ENCODE measurements at regions not wholly inside any gene's neighbourhood (a gene's known extent, or its start where the extent isn't known, plus 50 kb on each side); places are given as distances from the start of the nearest gene placed in this dataset.

GRCh38 chr2:224158831-224159230, 119.7 kb upstream of the SERPINE2 start:
- no peak for TF ChIP-seq CTCF (IDR thresholded peaks at IDR 0.05; ENCODE audit: insufficient read depth, low read depth, low read length, missing control alignments)
- H3K4me3 ChIP-seq (ENCODE audit: low read length) = no peak overlapping the region
- no peak for DNase-seq (ENCODE audit: low read depth)

- no peak overlapping the region for H3K4me3 ChIP-seq (ENCODE audit: low read length)
- no peak for DNase-seq (ENCODE audit: low read depth)
- TF ChIP-seq CTCF (IDR thresholded peaks at IDR 0.05; ENCODE audit: insufficient read depth, low read depth, low read length, missing control alignments) = no peak
Observed at GRCh38 chr2:224158061-224158460, 119.0 kb upstream of the SERPINE2 start.

GRCh38 chr2:224157655-224158054, 118.6 kb upstream of the SERPINE2 start:
- no peak for DNase-seq (ENCODE audit: low read depth)
- TF ChIP-seq CTCF (IDR thresholded peaks at IDR 0.05; ENCODE audit: insufficient read depth, low read depth, low read length, missing control alignments) = no peak
- no peak overlapping the region for H3K4me3 ChIP-seq (ENCODE audit: low read length)

GRCh38 chr2:224156436-224156835, 117.3 kb upstream of the SERPINE2 start:
- TF ChIP-seq CTCF (IDR thresholded peaks at IDR 0.05; ENCODE audit: insufficient read depth, low read depth, low read length, missing control alignments) = no peak
- no peak overlapping the region for H3K4me3 ChIP-seq (ENCODE audit: low read length)
- DNase-seq (ENCODE audit: low read depth) = no peak

- no peak for DNase-seq (ENCODE audit: low read depth)
- no peak for TF ChIP-seq CTCF (IDR thresholded peaks at IDR 0.05; ENCODE audit: insufficient read depth, low read depth, low read length, missing control alignments)
Observed at GRCh38 chr2:224155896-224156295, 116.8 kb upstream of the SERPINE2 start.

GRCh38 chr2:224155371-224155770, 116.3 kb upstream of the SERPINE2 start:
- no peak for TF ChIP-seq CTCF (IDR thresholded peaks at IDR 0.05; ENCODE audit: insufficient read depth, low read depth, low read length, missing control alignments)
- DNase-seq (ENCODE audit: low read depth) = no peak
- H3K4me3 ChIP-seq (ENCODE audit: low read length) = no peak overlapping the region

More at GRCh38 chr2:224155896-224156295, 116.8 kb upstream of the SERPINE2 start:
- no peak overlapping the region for H3K4me3 ChIP-seq (ENCODE audit: low read length)

- DNase-seq (ENCODE audit: low read depth) = no peak
- no peak overlapping the region for H3K4me3 ChIP-seq (ENCODE audit: low read length)
- TF ChIP-seq CTCF (IDR thresholded peaks at IDR 0.05; ENCODE audit: insufficient read depth, low read depth, low read length, missing control alignments) = no peak
Observed at GRCh38 chr2:224151680-224152310, 112.7 kb upstream of the SERPINE2 start.
